Peyer's patch (tissue), 4 donors: ENCODE measurements at regions not wholly inside any gene's neighbourhood (a gene's known extent, or its start where the extent isn't known, plus 50 kb on each side); places are given as distances from the start of the nearest gene placed in this dataset.

Experiments
- POLR2A ChIP-seq, 2 donors: fragments of 450-650 bp; IDR thresholded peaks; one replicate each; pipeline ENCODE4 v1.5.1; 2017; ENCODE audit warnings: antibody characterized with exemption in 2 of 2, mild to moderate bottlenecking in 2 of 2, moderate library complexity in 2 of 2
- TF ChIP-seq, protein P1 (sequence below), 6 experiments: fragments of 450-650 bp in 4 of 6; fragments of 200-600 bp in 2 of 6; sonication (generic) in 1 of 6; IDR thresholded peaks; one replicate each; pipeline ENCODE4 v1.5.1; 2017 to 2019; ENCODE audit warnings: antibody characterized with exemption in 6 of 6, mild to moderate bottlenecking in 3 of 6, moderate library complexity in 1 of 6

GRCh38 chr2:545228-545627 lies 132.0 kb downstream of the TMEM18 start:
- TF ChIP-seq POLR2A (IDR thresholded peaks at IDR 0.05): no peak
- TF ChIP-seq, protein P1, sequence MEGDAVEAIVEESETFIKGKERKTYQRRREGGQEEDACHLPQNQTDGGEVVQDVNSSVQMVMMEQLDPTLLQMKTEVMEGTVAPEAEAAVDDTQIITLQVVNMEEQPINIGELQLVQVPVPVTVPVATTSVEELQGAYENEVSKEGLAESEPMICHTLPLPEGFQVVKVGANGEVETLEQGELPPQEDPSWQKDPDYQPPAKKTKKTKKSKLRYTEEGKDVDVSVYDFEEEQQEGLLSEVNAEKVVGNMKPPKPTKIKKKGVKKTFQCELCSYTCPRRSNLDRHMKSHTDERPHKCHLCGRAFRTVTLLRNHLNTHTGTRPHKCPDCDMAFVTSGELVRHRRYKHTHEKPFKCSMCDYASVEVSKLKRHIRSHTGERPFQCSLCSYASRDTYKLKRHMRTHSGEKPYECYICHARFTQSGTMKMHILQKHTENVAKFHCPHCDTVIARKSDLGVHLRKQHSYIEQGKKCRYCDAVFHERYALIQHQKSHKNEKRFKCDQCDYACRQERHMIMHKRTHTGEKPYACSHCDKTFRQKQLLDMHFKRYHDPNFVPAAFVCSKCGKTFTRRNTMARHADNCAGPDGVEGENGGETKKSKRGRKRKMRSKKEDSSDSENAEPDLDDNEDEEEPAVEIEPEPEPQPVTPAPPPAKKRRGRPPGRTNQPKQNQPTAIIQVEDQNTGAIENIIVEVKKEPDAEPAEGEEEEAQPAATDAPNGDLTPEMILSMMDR (IDR thresholded peaks at IDR 0.05): no peak
